Activated naive CD8-positive, alpha-beta T cell treated with anti-CD3 and anti-CD28 coated beads, Interleukin-2, amount 50 U/mL, for 24 hours (primary cell): ENCODE measurements at regions not wholly inside any gene's neighbourhood (a gene's known extent, or its start where the extent isn't known, plus 50 kb on each side); places are given as distances from the start of the nearest gene placed in this dataset.

ENCODE experiments used
- ATAC-seq: fragments of 150-1000 bp; cut with Tn5 transposase; one replicate; pipeline ENCODE4 v1.10.0; 2021
- DNase-seq: peaks from one replicate; pipeline ENCODE4 v3.0.0; 2021
- H3K27ac Mint-ChIP-seq: one replicate; pipeline ENCODE4 v1.8.0; 2021; ENCODE audit warnings: mild to moderate bottlenecking, mixed read lengths
- H3K27me3 Mint-ChIP-seq: one replicate; pipeline ENCODE4 v1.8.0; 2021; ENCODE audit warnings: mixed read lengths
- H3K36me3 Mint-ChIP-seq: one replicate; pipeline ENCODE4 v1.8.0; 2021; ENCODE audit warnings: low read depth, mixed read lengths
- H3K4me1 Mint-ChIP-seq: one replicate; pipeline ENCODE4 v1.8.0; 2021; ENCODE audit warnings: mixed read lengths
- H3K4me3 Mint-ChIP-seq: one replicate; pipeline ENCODE4 v1.8.0; 2021; ENCODE audit warnings: mild to moderate bottlenecking, moderate library complexity, mixed read lengths
- H3K9me3 Mint-ChIP-seq: one replicate; pipeline ENCODE4 v1.8.0; 2021; ENCODE audit warnings: mixed read lengths

DNA sequence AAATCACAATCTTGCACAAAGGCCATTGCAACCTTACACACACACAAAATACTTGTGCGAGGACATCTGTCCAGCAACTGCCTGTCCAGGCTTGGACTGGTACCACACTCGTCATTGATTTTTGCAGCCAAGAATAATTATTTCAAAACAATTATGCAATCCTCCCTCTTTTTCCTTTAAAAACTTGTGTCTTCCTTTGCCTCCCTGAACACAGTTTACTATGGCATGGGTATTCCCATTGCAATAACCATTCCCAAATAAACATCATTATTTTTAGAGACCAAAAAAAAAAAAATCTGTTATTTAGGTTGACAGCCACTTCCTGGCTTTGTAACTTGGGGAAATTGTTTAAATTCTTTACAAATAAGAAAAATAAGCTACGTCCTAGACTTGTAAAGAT, 54.0 kb downstream of the C11orf91 start:
- no peaks in the 10 kb centered on the region for H3K4me1 Mint-ChIP-seq
- no peaks in the 10 kb centered on the region for H3K36me3 Mint-ChIP-seq
- ATAC-seq (no peak), DNase-seq (no peak)
- H3K4me3 Mint-ChIP-seq, result no peak overlapping the region
- H3K27me3 Mint-ChIP-seq, result peaks cover 6% of the 10 kb centered on the region
- no peaks in the 10 kb centered on the region for H3K9me3 Mint-ChIP-seq
- H3K27ac Mint-ChIP-seq, result no peak overlapping the region

DNA sequence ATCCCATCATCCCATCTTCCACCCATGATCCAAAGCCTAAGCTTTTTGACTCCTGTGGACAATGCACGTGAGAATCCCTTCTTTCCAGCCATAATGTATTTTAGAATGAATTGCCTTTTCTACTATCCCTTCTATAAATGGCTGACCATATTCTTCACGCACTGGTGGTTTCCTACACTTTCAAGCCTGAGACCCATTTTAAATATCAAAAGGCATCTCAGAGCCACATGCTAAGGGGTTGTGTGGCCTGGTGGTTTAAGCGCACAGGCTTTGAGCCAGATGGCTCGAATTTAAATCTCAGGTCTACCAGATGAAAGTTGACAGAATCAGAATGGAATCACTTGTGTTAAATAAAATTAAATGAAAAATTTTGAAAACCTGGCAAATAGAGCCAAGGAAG, 54.5 kb downstream of the C11orf91 start:
- H3K4me3 Mint-ChIP-seq, result no peak overlapping the region

DNA sequence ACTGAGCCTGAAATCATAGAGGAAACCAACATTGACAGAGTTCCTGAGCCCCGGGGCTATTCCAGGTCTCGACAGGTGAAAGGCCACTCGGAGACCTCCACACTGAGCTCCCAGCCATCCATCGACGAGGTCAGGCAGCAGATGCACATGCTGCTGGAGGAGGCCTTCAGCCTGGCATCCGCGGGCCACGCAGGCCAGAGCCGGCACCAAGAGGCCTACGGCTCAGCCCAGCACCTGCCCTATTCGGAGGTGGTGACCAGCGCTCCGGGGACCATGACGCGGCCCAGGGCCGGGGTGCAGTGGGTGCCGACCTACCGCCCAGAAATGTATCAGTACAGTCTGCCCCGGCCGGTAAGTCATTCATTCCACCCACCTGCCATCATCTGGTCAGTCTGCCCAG, 54.9 kb downstream of the C11orf91 start:
- Mint-ChIP-seq H3K36me3 (no peaks in the 10 kb centered on the region), H3K27me3 (peaks cover 6% of the 10 kb centered on the region), H3K27ac (no peak overlapping the region), H3K4me1 (no peaks in the 10 kb centered on the region), H3K4me3 (no peak overlapping the region), H3K9me3 (no peaks in the 10 kb centered on the region)
- no peak for ATAC-seq
- no peak for DNase-seq

More for the DNA sequence above, 54.5 kb downstream of the C11orf91 start:
- H3K4me1 Mint-ChIP-seq, result no peaks in the 10 kb centered on the region
- H3K9me3 Mint-ChIP-seq, result no peaks in the 10 kb centered on the region
- DNase-seq (no peak), ATAC-seq (no peak)
- H3K27me3 Mint-ChIP-seq, result peaks cover 6% of the 10 kb centered on the region
- H3K27ac Mint-ChIP-seq, result no peak overlapping the region
- no peaks in the 10 kb centered on the region for H3K36me3 Mint-ChIP-seq

DNA sequence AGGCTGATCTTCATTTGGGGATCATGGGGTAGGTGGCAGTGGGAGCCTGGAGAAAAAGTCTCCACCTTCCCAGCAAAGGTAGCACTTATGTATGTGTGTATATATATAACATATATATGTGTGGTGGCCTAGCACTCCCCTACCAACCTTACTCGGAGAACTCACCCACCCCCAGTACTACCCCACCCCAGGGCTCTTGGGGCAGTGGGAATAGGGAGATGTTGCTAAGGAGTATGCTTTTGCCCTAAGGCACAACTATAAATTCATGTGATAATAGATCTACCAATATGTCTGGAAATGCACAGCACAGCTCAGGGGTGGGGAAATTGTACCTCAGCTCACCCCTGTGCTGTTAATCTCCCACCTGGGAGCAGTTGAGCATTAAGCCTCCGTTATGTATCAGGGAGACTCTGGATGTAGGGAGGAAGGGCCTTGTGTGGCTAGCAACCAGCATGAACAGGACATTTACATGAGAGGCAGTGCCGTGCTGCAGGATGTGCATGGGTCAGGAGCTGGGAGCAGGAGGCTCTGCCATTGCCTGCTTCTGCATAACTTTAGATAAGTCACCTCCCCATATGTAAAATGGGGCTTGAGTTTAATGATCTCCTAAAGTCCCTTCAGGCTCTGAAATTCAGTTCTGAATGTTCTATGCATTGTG, 57.3 kb downstream of the C11orf91 start:
- Mint-ChIP-seq H3K27ac (no peak overlapping the region), H3K27me3 (peaks cover 11% of the 10 kb centered on the region), H3K4me1 (no peaks in the 10 kb centered on the region), H3K4me3 (no peak overlapping the region), H3K36me3 (no peaks in the 10 kb centered on the region), H3K9me3 (peaks cover 5% of the 10 kb centered on the region)
- DNase-seq (no peak), ATAC-seq (no peak)

DNA sequence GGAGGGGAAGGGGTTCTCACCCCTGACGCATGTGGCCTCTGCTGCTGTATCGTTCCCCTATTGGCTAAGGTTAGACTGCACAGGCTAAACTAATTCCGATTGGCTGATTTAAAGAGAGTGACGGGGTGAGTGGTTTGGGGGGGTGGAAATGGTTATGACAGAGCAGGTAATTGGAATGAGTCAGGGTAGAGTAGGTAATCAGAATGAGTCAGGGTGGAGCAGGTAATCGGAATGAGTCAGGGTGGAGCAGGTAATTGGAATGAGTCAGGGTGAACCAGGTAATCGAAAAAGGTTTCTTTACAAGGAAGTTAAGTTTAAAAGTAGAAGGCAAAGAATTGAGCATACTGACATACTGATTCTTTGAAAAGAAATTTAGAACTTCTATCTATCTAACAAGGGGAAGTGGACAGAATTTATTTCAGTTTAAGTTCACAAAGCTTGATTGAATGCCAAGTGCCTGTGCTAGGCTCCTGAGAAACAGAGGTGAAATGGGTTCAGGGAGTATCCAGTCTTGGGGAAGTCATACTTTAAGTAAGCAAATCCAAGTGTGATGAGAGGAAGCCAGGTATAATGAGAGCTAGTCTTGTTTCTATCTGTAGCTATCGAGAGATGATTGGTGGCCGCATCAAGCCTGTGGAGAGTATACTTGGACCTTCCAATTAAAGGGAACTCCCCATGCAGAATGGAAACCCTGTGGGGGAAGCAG, 58.0 kb downstream of the C11orf91 start:
- H3K9me3 Mint-ChIP-seq, result peaks cover 5% of the 10 kb centered on the region

DNA sequence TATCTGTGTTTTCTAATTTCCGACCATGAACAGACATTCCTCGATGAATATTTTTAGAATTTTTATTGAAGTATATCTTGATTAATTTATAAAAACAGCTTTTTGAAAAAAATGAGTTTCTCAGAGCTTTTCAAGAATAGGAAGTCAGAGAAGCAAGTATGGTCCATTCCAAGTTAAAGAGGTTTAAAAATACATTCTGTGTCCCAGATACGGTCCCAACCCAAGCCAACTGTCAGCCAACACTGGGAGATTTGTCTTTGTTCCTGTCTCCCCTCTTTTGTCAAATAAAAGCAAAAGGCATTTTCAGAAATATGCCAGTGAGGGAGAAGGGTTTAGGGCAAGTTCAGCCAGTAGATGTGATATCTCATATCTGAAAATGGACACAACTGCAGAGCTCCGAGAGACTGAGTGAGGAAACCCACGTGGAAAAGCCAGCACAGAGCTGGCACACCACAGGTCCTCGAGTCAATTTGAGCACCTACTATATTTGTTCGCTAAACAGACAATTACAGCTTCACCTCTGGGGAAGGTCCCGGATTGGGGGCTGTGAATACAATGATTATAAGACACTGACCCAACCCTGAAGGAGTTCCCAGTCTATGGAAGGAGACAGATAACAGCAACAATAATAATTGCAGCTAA, 59.8 kb downstream of the C11orf91 start:
- Mint-ChIP-seq H3K27ac (no peak overlapping the region), H3K4me1 (no peaks in the 10 kb centered on the region), H3K27me3 (peaks cover 16% of the 10 kb centered on the region), H3K9me3 (peaks cover 5% of the 10 kb centered on the region), H3K36me3 (no peaks in the 10 kb centered on the region), H3K4me3 (no peak overlapping the region)
- DNase-seq (no peak), ATAC-seq (no peak)

More for the DNA sequence above, 58.0 kb downstream of the C11orf91 start:
- H3K27me3 Mint-ChIP-seq, result peaks cover 14% of the 10 kb centered on the region
- ATAC-seq (no peak), DNase-seq (no peak)
- no peaks in the 10 kb centered on the region for H3K4me1 Mint-ChIP-seq
- H3K27ac Mint-ChIP-seq, result no peak overlapping the region
- no peak overlapping the region for H3K4me3 Mint-ChIP-seq
- H3K36me3 Mint-ChIP-seq, result no peaks in the 10 kb centered on the region

DNA sequence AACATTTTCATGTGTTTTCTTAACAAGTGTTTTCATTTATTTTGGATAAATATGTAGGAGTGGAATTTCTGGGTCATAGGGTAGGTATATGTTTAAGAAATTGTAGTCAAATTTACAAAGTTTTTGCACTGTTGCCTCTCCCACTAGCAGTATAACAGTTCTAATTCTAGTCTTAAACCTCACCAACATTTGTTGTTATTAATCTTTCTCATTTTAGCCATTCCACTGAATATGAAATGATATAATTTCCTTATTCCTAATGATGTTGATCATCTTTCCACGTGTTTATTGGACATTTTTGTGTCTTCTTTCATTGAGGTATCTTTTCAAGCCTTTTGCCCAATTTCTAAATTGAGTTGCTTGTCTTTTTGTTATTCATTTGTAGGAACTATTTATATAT, 62.0 kb downstream of the C11orf91 start:
- peaks cover 5% of the 10 kb centered on the region for H3K9me3 Mint-ChIP-seq
- ATAC-seq, result no peak
- H3K27me3 Mint-ChIP-seq, result peaks cover 13% of the 10 kb centered on the region

DNA sequence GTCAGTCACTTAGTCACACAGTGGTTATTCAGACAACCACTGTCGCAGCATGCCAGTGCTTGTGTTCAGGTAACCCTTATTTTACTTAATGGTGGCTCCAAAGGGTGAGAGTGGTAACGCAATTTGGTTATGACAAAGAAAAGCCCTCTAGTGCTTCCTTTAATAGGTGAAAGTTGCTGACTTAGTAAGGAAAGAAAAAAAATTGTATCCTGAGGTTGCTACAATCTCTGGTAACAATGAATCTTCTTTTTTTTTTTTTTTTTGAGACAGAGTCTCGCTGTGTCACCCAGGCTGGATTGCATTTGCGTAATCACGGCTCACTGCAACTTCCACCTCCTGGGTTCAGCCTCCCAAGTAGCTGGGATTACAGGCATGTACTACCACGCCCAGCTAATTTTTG, 64.5 kb downstream of the C11orf91 start:
- ATAC-seq (no peak), DNase-seq (no peak)
- Mint-ChIP-seq H3K4me3 (no peak overlapping the region), H3K27ac (no peak overlapping the region), H3K27me3 (peaks cover 15% of the 10 kb centered on the region), H3K4me1 (no peaks in the 10 kb centered on the region), H3K36me3 (no peaks in the 10 kb centered on the region), H3K9me3 (peaks cover 5% of the 10 kb centered on the region)

More for the DNA sequence above, 62.0 kb downstream of the C11orf91 start:
- Mint-ChIP-seq H3K4me3 (no peak overlapping the region), H3K36me3 (no peaks in the 10 kb centered on the region), H3K4me1 (no peaks in the 10 kb centered on the region), H3K27ac (no peak overlapping the region)
- DNase-seq, result no peak

DNA sequence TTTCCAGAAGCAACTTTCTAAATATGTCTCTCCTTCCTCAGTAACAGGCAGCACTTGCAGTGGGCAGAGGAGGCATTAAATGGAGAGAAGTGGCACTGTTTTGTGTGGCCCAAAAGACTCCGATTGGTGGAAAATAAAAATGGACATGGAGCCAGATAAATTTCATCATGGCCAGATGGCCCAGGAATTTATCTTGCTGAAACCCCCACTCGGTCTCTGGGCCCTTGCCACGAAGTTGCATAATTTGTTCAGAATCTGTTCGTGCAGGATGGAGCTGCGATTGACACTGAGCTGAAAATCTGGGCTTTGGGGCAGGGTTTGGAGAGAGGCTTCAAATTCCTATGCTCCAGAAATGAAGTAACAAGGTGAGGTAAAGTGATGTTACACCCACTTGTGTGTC, 65.5 kb downstream of the C11orf91 start:
- Mint-ChIP-seq H3K4me3 (no peak overlapping the region), H3K4me1 (no peaks in the 10 kb centered on the region), H3K36me3 (no peaks in the 10 kb centered on the region), H3K9me3 (peaks cover 5% of the 10 kb centered on the region), H3K27ac (no peak overlapping the region), H3K27me3 (peaks cover 17% of the 10 kb centered on the region)
- ATAC-seq, result no peak
- DNase-seq, result no peak

DNA sequence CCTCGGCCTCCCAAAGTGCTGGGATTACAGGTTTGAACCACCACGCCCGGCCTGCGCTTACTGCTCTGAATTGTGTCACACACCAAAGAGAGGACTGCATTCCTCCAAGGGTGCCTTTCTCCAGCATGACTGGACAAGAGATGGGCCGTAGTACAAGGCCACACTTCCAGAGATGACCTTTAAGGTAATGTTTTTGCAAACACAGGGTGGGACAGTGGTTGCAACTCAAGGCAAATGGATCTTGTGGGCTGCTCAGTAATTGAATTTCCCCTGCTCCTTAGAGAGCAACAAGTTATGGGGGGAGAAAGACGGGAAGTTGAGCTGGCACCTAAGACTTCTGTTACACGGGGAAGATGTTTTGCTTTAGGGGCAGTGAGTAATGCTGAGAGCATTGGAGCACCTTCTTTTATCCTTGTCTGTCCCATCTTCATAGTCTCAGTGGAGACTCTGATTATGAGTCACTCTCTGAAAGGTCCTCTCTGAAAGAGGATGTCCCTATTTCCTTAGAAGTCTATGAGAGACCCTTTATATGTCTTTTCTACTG, 66.3 kb downstream of the C11orf91 start:
- no peak overlapping the region for H3K27ac Mint-ChIP-seq
- H3K9me3 Mint-ChIP-seq, result peaks cover 5% of the 10 kb centered on the region
- ATAC-seq (no peak), DNase-seq (no peak)
- H3K27me3 Mint-ChIP-seq, result peaks cover 17% of the 10 kb centered on the region
- H3K4me3 Mint-ChIP-seq, result no peak overlapping the region
- no peaks in the 10 kb centered on the region for H3K4me1 Mint-ChIP-seq
- no peaks in the 10 kb centered on the region for H3K36me3 Mint-ChIP-seq

DNA sequence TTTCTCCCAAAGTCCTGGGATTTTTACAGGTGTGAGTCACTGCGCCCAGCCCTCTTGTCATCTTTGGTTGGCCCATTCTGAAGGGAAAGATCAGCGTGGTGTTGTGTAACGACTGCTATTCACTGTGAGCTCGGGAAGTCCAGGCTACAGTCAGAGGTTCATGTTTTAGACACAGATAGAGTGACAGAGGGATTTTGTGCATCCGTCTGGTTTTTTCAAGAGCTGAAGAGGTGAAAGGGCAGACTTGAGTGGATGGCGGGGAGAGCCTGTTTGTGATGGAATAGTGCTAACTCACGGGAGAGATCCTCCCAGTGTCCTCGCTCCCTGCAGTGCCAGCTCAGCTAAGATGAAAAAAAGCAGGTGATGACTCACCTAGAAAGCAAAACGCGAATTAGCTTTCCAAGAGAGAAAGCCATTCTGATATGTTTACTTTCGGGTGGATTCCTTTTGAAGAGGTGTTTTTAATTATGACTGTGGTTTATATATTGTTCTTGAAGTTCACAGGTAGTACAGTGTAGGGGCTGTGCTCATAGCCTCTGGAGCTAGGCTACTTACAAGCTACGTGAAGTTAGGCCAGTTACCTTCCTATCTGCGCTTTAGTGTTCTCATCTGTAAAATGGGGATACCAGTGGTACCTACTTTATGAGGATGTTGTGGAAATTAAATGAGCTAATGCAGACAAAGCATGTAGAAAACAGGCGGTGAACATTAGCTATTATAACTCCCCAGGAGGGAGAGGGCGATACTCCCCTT, 67.2 kb downstream of the C11orf91 start:
- Mint-ChIP-seq H3K4me1 (no peaks in the 10 kb centered on the region), H3K27me3 (peaks cover 10% of the 10 kb centered on the region), H3K4me3 (no peak overlapping the region), H3K9me3 (no peaks in the 10 kb centered on the region), H3K27ac (no peak overlapping the region), H3K36me3 (no peaks in the 10 kb centered on the region)
- DNase-seq (no peak), ATAC-seq (no peak)

DNA sequence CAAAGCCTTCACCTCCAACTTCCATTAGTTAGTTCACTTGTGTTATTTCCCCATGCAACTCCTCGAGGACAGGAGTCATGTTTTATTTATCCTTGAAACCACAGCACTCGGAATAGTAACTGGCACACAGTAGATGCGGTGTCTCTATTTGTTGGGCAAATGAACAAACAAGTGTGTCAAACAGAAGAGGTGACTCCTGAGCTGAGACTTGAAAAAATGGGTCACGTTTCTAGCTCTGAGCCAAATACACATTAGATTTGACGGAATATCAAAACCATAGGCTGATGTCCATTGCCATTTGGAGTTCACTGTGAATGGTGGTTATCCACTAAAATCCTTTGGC, 68.9 kb downstream of the C11orf91 start:
- no peak for ATAC-seq
- no peaks in the 10 kb centered on the region for H3K4me1 Mint-ChIP-seq
- no peaks in the 10 kb centered on the region for H3K36me3 Mint-ChIP-seq
- no peak overlapping the region for H3K27ac Mint-ChIP-seq
- H3K9me3 Mint-ChIP-seq, result no peaks in the 10 kb centered on the region
- H3K4me3 Mint-ChIP-seq, result no peak overlapping the region
- H3K27me3 Mint-ChIP-seq, result peaks cover 6% of the 10 kb centered on the region
- DNase-seq, result no peak

DNA sequence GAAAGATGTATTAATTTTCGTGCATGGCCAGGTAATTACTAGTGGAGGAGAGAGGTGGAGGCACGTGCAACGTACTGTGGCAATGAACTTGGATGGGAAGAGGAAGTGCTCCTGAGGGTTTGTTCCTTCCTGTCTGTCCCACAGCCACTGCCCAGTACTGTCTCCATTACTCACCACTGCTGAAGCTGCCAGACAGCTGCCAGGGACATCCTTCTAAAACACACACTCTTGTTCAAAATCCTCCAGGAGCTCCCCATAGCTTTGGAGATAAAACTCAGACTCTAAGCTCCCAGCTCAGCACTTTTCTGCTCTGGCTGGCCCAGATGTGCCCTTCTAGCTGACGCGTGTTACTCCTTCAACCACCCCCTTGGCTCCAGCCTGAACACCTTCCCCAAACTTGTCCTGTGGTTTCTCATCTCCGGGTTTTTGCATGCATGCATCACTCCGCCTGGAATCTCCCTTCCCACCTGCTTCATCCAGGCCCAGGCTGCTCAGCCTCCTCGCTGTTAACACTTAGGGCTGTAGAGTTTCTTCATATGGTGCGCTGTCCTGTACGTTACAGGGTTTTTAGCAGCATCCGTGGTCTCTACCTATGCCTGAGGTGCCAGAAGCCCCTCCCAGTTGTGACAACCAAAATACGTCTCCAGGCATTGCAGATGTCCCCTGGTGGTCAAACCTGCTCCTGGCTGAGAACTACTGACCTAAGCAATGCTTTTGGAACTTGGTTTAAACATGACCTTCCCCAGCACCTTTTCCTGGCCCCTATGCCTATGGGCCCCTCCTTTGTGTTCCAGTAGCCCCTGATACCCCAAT, 69.5 kb downstream of the C11orf91 start:
- H3K27ac Mint-ChIP-seq, result no peak overlapping the region
- no peak for ATAC-seq

DNA sequence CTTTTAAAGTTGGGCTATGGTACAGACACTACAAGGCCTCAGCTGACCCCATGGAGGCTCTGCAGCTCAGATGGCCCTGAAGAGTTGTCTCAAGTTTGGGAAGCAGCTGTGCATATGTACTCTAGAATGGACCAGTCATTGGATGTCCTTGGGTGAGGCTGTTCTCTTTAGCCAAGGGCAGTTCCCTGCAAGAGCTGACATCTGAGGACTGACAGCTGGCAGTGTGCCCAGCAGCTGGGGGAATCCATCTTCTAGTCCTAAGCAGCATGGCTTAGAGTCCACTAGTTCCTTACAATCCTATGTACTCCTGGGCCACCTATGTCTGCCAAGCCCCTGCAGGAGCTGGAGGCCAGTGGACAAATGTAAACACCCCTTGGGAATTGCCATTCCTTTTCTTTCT, 76.5 kb downstream of the C11orf91 start:
- Mint-ChIP-seq H3K4me1 (no peaks in the 10 kb centered on the region), H3K27ac (no peak overlapping the region), H3K36me3 (no peaks in the 10 kb centered on the region), H3K9me3 (no peaks in the 10 kb centered on the region), H3K27me3 (peaks cover 4% of the 10 kb centered on the region), H3K4me3 (no peak overlapping the region)
- DNase-seq, result no peak
- ATAC-seq, result no peak

More for the DNA sequence above, 69.5 kb downstream of the C11orf91 start:
- Mint-ChIP-seq H3K4me3 (no peak overlapping the region), H3K27me3 (peaks cover 4% of the 10 kb centered on the region), H3K36me3 (no peaks in the 10 kb centered on the region), H3K4me1 (no peaks in the 10 kb centered on the region), H3K9me3 (no peaks in the 10 kb centered on the region)
- DNase-seq, result no peak
